ENCODE measurements at regions not wholly inside any gene's neighbourhood (a gene's known extent, or its start where the extent isn't known, plus 50 kb on each side); places are given as distances from the start of the nearest gene placed in this dataset.

DNA sequence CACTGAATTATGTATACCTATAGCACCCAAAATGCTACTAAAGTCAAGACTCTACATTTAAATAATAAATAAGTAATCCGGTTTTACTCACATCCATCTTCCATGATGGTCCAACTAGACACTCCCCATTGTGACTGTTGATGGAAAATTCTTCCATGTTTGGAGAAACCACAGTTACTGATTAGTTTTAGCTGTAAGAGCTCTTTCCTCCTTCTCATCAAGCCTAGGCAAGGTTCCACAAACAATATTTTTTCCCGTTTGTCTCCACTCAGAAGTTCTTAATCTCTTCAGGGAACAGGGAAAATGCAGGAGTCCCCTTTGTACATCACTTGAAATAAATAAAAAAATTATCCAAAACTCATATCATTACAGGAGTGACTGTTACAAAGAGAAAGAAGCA, 70.7 kb upstream of the EDNRB start:
- no peaks in the 10 kb centered on the region for H3K4me1 Mint-ChIP-seq (ENCODE audit: unreplicated experiment)
- H3K4me3 Mint-ChIP-seq (ENCODE audit: unreplicated experiment), result no peak overlapping the region
- no peak for DNase-seq (ENCODE audit: low spot score)
- no peaks in the 10 kb centered on the region for H3K36me3 Mint-ChIP-seq (ENCODE audit: low read depth, unreplicated experiment)
- H3K27me3 Mint-ChIP-seq (ENCODE audit: unreplicated experiment), result peaks cover 3% of the 10 kb centered on the region
- H3K9me3 Mint-ChIP-seq (ENCODE audit: unreplicated experiment), result no peaks in the 10 kb centered on the region
- TF ChIP-seq CTCF (IDR thresholded peaks at IDR 0.05; ENCODE audit: unreplicated experiment), result no peak
- no peak overlapping the region for H3K27ac Mint-ChIP-seq (ENCODE audit: unreplicated experiment)

DNA sequence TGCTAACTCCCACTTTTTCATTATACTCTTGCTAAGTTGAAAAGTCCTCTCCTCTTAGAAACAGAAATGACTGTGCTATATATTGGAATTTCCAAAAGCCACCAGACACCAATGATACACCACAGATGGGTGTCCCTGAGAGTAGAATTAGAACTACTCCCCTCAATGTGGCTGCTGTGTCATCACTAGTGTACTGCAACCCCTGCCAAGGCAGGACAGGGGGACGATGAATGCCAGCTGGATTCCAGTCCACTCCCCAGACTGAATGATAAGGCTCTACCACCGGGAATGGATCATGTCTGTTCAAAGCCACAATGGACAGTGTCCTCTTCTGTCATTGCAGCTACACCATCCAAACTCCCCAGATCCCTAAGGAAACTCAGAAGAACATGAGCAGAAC, 69.7 kb upstream of the EDNRB start:
- no peak for DNase-seq (ENCODE audit: low spot score)
- H3K4me3 Mint-ChIP-seq (ENCODE audit: unreplicated experiment), result no peak overlapping the region
- H3K4me1 Mint-ChIP-seq (ENCODE audit: unreplicated experiment), result peaks cover 6% of the 10 kb centered on the region
- no peak for TF ChIP-seq CTCF (IDR thresholded peaks at IDR 0.05; ENCODE audit: unreplicated experiment)
- no peaks in the 10 kb centered on the region for H3K9me3 Mint-ChIP-seq (ENCODE audit: unreplicated experiment)
- H3K27ac Mint-ChIP-seq (ENCODE audit: unreplicated experiment), result no peak overlapping the region
- H3K36me3 Mint-ChIP-seq (ENCODE audit: low read depth, unreplicated experiment), result no peaks in the 10 kb centered on the region
- peaks cover 3% of the 10 kb centered on the region for H3K27me3 Mint-ChIP-seq (ENCODE audit: unreplicated experiment)

- no peak overlapping the region for H3K27ac Mint-ChIP-seq (ENCODE audit: unreplicated experiment)
- no peaks in the 10 kb centered on the region for H3K9me3 Mint-ChIP-seq (ENCODE audit: unreplicated experiment)
- no peak for TF ChIP-seq CTCF (IDR thresholded peaks at IDR 0.05; ENCODE audit: unreplicated experiment)
- peaks cover 6% of the 10 kb centered on the region for H3K4me1 Mint-ChIP-seq (ENCODE audit: unreplicated experiment)
- no peak overlapping the region for H3K4me3 Mint-ChIP-seq (ENCODE audit: unreplicated experiment)
- peaks cover 3% of the 10 kb centered on the region for H3K27me3 Mint-ChIP-seq (ENCODE audit: unreplicated experiment)
- H3K36me3 Mint-ChIP-seq (ENCODE audit: low read depth, unreplicated experiment), result no peaks in the 10 kb centered on the region
- DNase-seq (ENCODE audit: low spot score), result no peak
Measured at GRCh38 chr13:77986713-77987112, 68.1 kb upstream of the EDNRB start.

- Mint-ChIP-seq H3K9me3 (ENCODE audit: unreplicated experiment) (no peaks in the 10 kb centered on the region), H3K4me1 (ENCODE audit: unreplicated experiment) (peaks cover 6% of the 10 kb centered on the region), H3K4me3 (ENCODE audit: unreplicated experiment) (no peak overlapping the region), H3K27ac (ENCODE audit: unreplicated experiment) (no peak overlapping the region), H3K36me3 (ENCODE audit: low read depth, unreplicated experiment) (no peaks in the 10 kb centered on the region), H3K27me3 (ENCODE audit: unreplicated experiment) (peaks cover 3% of the 10 kb centered on the region)
- DNase-seq (ENCODE audit: low spot score), result no peak
- TF ChIP-seq CTCF (IDR thresholded peaks at IDR 0.05; ENCODE audit: unreplicated experiment), result no peak
Measured at GRCh38 chr13:77985866-77986636, 67.4 kb upstream of the EDNRB start.

DNA sequence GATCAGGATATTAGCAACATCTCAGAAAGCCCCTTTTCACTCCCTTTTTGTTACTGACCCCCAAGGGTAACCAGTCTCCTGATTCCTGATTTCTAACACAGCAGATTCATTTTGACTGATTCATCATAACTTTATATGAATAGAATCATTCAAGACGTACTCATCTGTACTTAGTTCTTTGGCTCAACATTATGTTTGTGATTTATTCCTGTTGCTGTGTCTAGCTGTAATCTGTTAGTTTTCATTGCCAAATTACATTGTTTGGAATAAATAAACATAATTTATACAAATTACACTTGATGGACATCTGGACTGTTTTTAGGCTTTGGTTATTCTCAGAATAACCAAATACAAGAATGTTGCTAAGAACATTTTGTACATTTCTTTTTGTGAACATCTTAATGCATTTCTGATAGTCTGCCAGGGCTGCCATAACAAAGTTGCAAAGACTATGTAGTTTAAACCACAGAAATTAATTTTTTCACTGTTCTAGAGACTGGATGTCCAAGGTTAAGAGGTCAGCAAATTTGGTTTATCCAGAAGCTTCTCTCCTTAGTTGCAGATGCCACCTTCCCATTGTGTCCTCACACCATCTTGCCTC, 62.8 kb upstream of the EDNRB start:
- H3K27ac Mint-ChIP-seq (ENCODE audit: unreplicated experiment), result no peak overlapping the region

More for the DNA sequence above, 62.8 kb upstream of the EDNRB start:
- Mint-ChIP-seq H3K36me3 (ENCODE audit: low read depth, unreplicated experiment) (no peaks in the 10 kb centered on the region), H3K27me3 (ENCODE audit: unreplicated experiment) (no peaks in the 10 kb centered on the region), H3K4me3 (ENCODE audit: unreplicated experiment) (no peak overlapping the region), H3K4me1 (ENCODE audit: unreplicated experiment) (peaks cover 6% of the 10 kb centered on the region), H3K9me3 (ENCODE audit: unreplicated experiment) (peaks cover 4% of the 10 kb centered on the region)
- TF ChIP-seq CTCF (IDR thresholded peaks at IDR 0.05; ENCODE audit: unreplicated experiment), result no peak
- DNase-seq (ENCODE audit: low spot score), result no peak
